Mesenchymal stem cell (in vitro differentiated cells and primary cell): ENCODE measurements at regions not wholly inside any gene's neighbourhood (a gene's known extent, or its start where the extent isn't known, plus 50 kb on each side); places are given as distances from the start of the nearest gene placed in this dataset.

Experiments
- DNase-seq: peaks from one replicate; pipeline ENCODE4 v3.0.0-alpha.2; 2013
- H2AFZ ChIP-seq: one replicate; pipeline ENCODE4 v1.6.1; 2013; ENCODE audit warnings: low read depth, mild to moderate bottlenecking, control low read depth, inconsistent platforms, low read length, moderate library complexity
- H2AK5ac ChIP-seq: 2 replicates; pipeline ENCODE4 v1.6.1; 2013; ENCODE audit warnings: low read length, moderate library complexity, mild to moderate bottlenecking, inconsistent platforms; ENCODE audit not compliant: severe bottlenecking
- H2BK120ac ChIP-seq: one replicate; pipeline ENCODE4 v1.6.1; 2013; ENCODE audit warnings: low read depth, mild to moderate bottlenecking, inconsistent platforms, low read length, moderate library complexity
- H2BK12ac ChIP-seq, 2 experiments: one replicate each; pipeline ENCODE4 v1.6.1; 2013; ENCODE audit warnings: inconsistent platforms in 2 of 2, low read length in 2 of 2, mild to moderate bottlenecking in 2 of 2, moderate library complexity in 2 of 2, control low read depth in 1 of 2
- H2BK15ac ChIP-seq: one replicate; pipeline ENCODE4 v1.6.1; 2013; ENCODE audit warnings: mild to moderate bottlenecking, low read depth, inconsistent platforms; ENCODE audit not compliant: poor library complexity, severe bottlenecking
- H2BK5ac ChIP-seq: 2 replicates; pipeline ENCODE4 v1.6.1; 2013; ENCODE audit warnings: low read depth, mild to moderate bottlenecking, low read length, control low read depth, inconsistent platforms; ENCODE audit not compliant: poor library complexity, severe bottlenecking
- H3K14ac ChIP-seq, 2 experiments: one replicate each; pipeline ENCODE4 v1.6.1; 2013; ENCODE audit warnings: inconsistent platforms in 2 of 2, low read length in 2 of 2, control low read depth in 1 of 2, mild to moderate bottlenecking in 1 of 2, moderate library complexity in 1 of 2
- H3K18ac ChIP-seq, 2 experiments: one replicate each; pipeline ENCODE4 v1.6.1; 2013; ENCODE audit warnings: inconsistent platforms in 2 of 2, low read length in 2 of 2, control low read depth in 1 of 2, low read depth in 1 of 2, mild to moderate bottlenecking in 1 of 2
- H3K23ac ChIP-seq, 2 experiments: one replicate each; pipeline ENCODE4 v1.6.1; 2013; ENCODE audit warnings: inconsistent platforms in 2 of 2, low read length in 2 of 2, mild to moderate bottlenecking in 2 of 2, moderate library complexity in 2 of 2, control low read depth in 1 of 2
- H3K27ac ChIP-seq: 2 replicates; pipeline ENCODE4 v1.5.1; 2013; ENCODE audit warnings: mild to moderate bottlenecking, moderate library complexity, low read length, control low read depth, inconsistent platforms; ENCODE audit not compliant: poor library complexity, severe bottlenecking
- H3K27me3 ChIP-seq, 2 experiments: 2 replicates each; pipeline versions ENCODE4 v1.6.1 to v1.7.0; 2013; ENCODE audit warnings: low read length in 2 of 2, mild to moderate bottlenecking in 2 of 2, moderate library complexity in 2 of 2, control low read depth in 1 of 2, inconsistent platforms in 1 of 2; ENCODE audit not compliant: control insufficient read depth in 1 of 2, insufficient read depth in 1 of 2
- H3K36me3 ChIP-seq, 2 experiments: 2 replicates each; pipeline versions ENCODE4 v1.6.1 to v1.7.0; 2013; ENCODE audit warnings: low read length in 2 of 2, control low read depth in 1 of 2, inconsistent platforms in 1 of 2, low read depth in 1 of 2, mild to moderate bottlenecking in 1 of 2; ENCODE audit not compliant: insufficient read depth in 2 of 2, control insufficient read depth in 1 of 2
- H3K4ac ChIP-seq, 2 experiments: one replicate each; pipeline ENCODE4 v1.6.1; 2013; ENCODE audit warnings: inconsistent platforms in 2 of 2, low read length in 2 of 2, mild to moderate bottlenecking in 2 of 2, moderate library complexity in 2 of 2, control low read depth in 1 of 2, low read depth in 1 of 2
- H3K4me1 ChIP-seq: 2 replicates; pipeline ENCODE4 v1.6.1; 2013; ENCODE audit warnings: low read depth, low read length, control low read depth; ENCODE audit not compliant: control insufficient read depth, insufficient read depth
- H3K4me2 ChIP-seq: 2 replicates; pipeline ENCODE4 v1.6.1; 2013; ENCODE audit warnings: low read length, mild to moderate bottlenecking, inconsistent platforms; ENCODE audit not compliant: poor library complexity, severe bottlenecking
- H3K4me3 ChIP-seq, 2 experiments: 2 replicates each; pipeline versions ENCODE4 v1.5.1 to v1.7.0; 2013; ENCODE audit warnings: low read length in 2 of 2, mild to moderate bottlenecking in 2 of 2, control low read depth in 1 of 2, low read depth in 1 of 2; ENCODE audit not compliant: insufficient read depth in 1 of 2
- H3K79me1 ChIP-seq: replicated peaks from 2 replicates; pipeline ENCODE4 v1.6.1; 2013; ENCODE audit warnings: mild to moderate bottlenecking, control low read depth, low read length, inconsistent platforms; ENCODE audit not compliant: poor library complexity, severe bottlenecking
- H3K9ac ChIP-seq: 2 replicates; pipeline ENCODE4 v1.7.0; 2013; ENCODE audit warnings: mild to moderate bottlenecking, low read length, moderate library complexity
- H3K9me3 ChIP-seq: 2 replicates; pipeline ENCODE4 v1.7.0; 2013; ENCODE audit warnings: mild to moderate bottlenecking, low read length; ENCODE audit not compliant: control insufficient read depth
- H4K8ac ChIP-seq: one replicate; pipeline ENCODE4 v1.6.1; 2013; ENCODE audit warnings: inconsistent platforms, mild to moderate bottlenecking, low read length, moderate library complexity
- H4K91ac ChIP-seq: one replicate; pipeline ENCODE4 v1.6.1; 2013; ENCODE audit warnings: mild to moderate bottlenecking, low read length, inconsistent platforms
- WGBS: methylation state at CpG from one replicate; pipeline ENCODE4 v1.1.7; 2013; ENCODE audit warnings: mixed read lengths; 5-methylcytosine and 5-hydroxymethylcytosine counted together

DNA sequence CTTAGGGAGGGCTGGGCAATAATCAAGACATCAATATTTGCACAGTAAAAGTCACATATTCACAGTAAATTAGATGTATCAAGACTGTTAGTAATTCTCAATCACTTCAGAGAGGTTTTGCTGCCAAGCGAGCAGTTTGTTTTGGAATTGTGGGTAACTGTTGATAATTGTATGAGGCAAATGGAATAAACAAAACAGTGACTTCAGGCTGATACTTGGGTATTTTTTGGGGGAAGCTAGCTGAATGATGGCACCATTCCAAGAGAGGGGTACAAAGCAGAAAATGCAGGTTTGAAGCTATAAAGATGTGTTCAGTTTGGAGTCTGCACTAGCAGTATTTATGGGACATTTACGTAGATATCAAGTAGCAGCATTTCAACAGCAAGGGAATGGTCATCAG lies 232.8 kb upstream of the ATP2B1 start:
- H3K14ac ChIP-seq: no peak overlapping the region
- H3K36me3 ChIP-seq: no peaks in the 10 kb centered on the region
- H2BK12ac ChIP-seq: no peak overlapping the region
- no peak overlapping the region for H2AFZ ChIP-seq
- no peaks in the 10 kb centered on the region for H3K9me3 ChIP-seq
- H3K18ac ChIP-seq: no peak overlapping the region
- H3K9ac ChIP-seq: no peak overlapping the region
- no peak overlapping the region for H3K4ac ChIP-seq
- no peak overlapping the region for H3K23ac ChIP-seq
- DNase-seq: peak; percentile 35
- H3K79me1 ChIP-seq: no peaks in the 10 kb centered on the region
- H4K8ac ChIP-seq: no peak overlapping the region
- H3K4me2 ChIP-seq: no peak overlapping the region
- 72% methylated on average over 2 of the region's 2 CpGs for WGBS
- H2BK120ac ChIP-seq: no peak overlapping the region
- H4K91ac ChIP-seq: no peak overlapping the region
- H3K27ac ChIP-seq: no peak overlapping the region
- no peaks in the 10 kb centered on the region for H3K4me1 ChIP-seq
- no peak overlapping the region for H2BK15ac ChIP-seq
- no peaks in the 10 kb centered on the region for H3K27me3 ChIP-seq
- H3K4me3 ChIP-seq: no peak overlapping the region
- no peak overlapping the region for H2BK5ac ChIP-seq
- no peak overlapping the region for H2AK5ac ChIP-seq

GRCh38 chr12:89939522-89940215 lies 231.0 kb upstream of the ATP2B1 start:
- Histone ChIP-seq H4K8ac (no peak overlapping the region), H3K23ac (no peak overlapping the region), H3K27me3 (no peaks in the 10 kb centered on the region), H3K4me3 (no peak overlapping the region), H2AFZ (no peak overlapping the region), H3K79me1 (no peaks in the 10 kb centered on the region), H3K27ac (no peak overlapping the region), H2BK120ac (no peak overlapping the region), H3K36me3 (no peaks in the 10 kb centered on the region), H4K91ac (no peak overlapping the region), H2AK5ac (no peak overlapping the region), H2BK5ac (no peak overlapping the region), H3K4me2 (no peak overlapping the region), H3K14ac (no peak overlapping the region), H2BK15ac (no peak overlapping the region), H3K9ac (no peak overlapping the region), H3K18ac (no peak overlapping the region), H3K4ac (no peak overlapping the region), H2BK12ac (no peak overlapping the region), H3K9me3 (no peaks in the 10 kb centered on the region), H3K4me1 (no peaks in the 10 kb centered on the region)
- WGBS: 100% methylated on average over 1 of the region's 1 CpG
- no peak for DNase-seq

DNA sequence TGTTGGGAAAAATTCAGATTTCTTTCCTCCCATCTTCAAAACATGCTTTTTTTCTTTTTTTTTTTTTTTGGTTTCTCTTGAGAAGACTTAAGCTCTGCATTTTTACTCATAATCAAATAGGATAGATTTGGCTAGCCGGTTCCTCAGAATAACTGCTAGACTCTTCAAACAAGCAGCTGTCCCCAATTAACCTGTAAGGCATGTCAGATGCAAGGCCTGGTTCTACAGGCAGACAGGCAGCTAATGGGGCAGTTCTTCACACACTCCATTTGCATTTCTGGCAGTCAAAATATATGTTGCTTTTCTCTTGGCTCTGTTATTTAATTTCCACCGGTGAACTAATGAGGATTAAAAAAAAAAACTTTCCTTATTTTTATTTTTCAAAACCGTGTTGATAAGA lies 228.0 kb upstream of the ATP2B1 start:
- no peak overlapping the region for H3K14ac ChIP-seq
- no peaks in the 10 kb centered on the region for H3K36me3 ChIP-seq
- WGBS: 52% methylated on average over 1 of the region's 3 CpGs
- no peak overlapping the region for H3K23ac ChIP-seq
- H3K4ac ChIP-seq: no peak overlapping the region
- no peaks in the 10 kb centered on the region for H3K27me3 ChIP-seq
- no peak overlapping the region for H3K18ac ChIP-seq
- no peak overlapping the region for H2AFZ ChIP-seq
- H3K4me2 ChIP-seq: no peak overlapping the region
- no peaks in the 10 kb centered on the region for H3K9me3 ChIP-seq
- no peak for DNase-seq
- no peak overlapping the region for H2BK15ac ChIP-seq
- H2BK5ac ChIP-seq: no peak overlapping the region
- H4K8ac ChIP-seq: no peak overlapping the region
- no peak overlapping the region for H3K4me3 ChIP-seq
- no peak overlapping the region for H2BK120ac ChIP-seq
- no peaks in the 10 kb centered on the region for H3K4me1 ChIP-seq
- no peak overlapping the region for H4K91ac ChIP-seq
- H3K79me1 ChIP-seq: no peaks in the 10 kb centered on the region
- H2BK12ac ChIP-seq: no peak overlapping the region
- H3K27ac ChIP-seq: no peak overlapping the region
- no peak overlapping the region for H2AK5ac ChIP-seq
- no peak overlapping the region for H3K9ac ChIP-seq

DNA sequence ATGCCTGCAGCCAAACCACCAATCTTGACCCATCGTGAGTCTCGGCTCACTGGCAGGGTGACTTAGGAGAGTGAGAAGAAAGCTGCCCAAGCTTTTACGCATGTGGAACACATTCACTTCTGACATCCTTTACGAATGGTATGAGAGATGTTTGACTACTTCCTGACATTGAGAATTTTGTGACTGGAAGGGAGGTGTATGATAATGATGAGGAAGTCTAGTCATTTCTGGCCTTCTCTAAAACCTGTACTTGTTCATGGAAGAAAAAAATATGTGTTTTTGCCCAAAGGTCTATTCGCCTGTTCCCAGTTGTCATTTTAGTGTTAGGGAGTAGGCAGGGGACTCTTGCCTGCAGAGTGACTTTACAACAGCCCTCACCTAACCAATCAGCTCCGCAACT lies 227.2 kb upstream of the ATP2B1 start:
- Histone ChIP-seq H2BK120ac (no peak overlapping the region), H2AFZ (no peak overlapping the region), H4K91ac (no peak overlapping the region), H3K14ac (no peak overlapping the region), H3K23ac (no peak overlapping the region), H3K9me3 (no peaks in the 10 kb centered on the region), H3K9ac (no peak overlapping the region), H3K27ac (no peak overlapping the region), H3K36me3 (no peaks in the 10 kb centered on the region), H3K4me1 (no peaks in the 10 kb centered on the region), H3K4ac (no peak overlapping the region), H2BK5ac (no peak overlapping the region), H3K4me2 (no peak overlapping the region), H3K27me3 (no peaks in the 10 kb centered on the region), H3K79me1 (no peaks in the 10 kb centered on the region), H2AK5ac (no peak overlapping the region), H3K4me3 (no peak overlapping the region), H4K8ac (no peak overlapping the region), H3K18ac (no peak overlapping the region), H2BK15ac (no peak overlapping the region), H2BK12ac (no peak overlapping the region)
- 94% methylated on average over 5 of the region's 6 CpGs for WGBS
- DNase-seq: no peak
